AG04449 (cell line): ENCODE measurements at regions not wholly inside any gene's neighbourhood (a gene's known extent, or its start where the extent isn't known, plus 50 kb on each side); places are given as distances from the start of the nearest gene placed in this dataset.

Experiments
- CTCF ChIA-PET: fragments of 350-600 bp; formaldehyde crosslinking; extraction: SDS; loops from one replicate; lab custom pipeline; 2021; ENCODE audit warnings: antibody characterized with exemption; lab: Yijun Ruan, JAX
- POLR2A ChIA-PET: fragments of 400-600, 350-600 bp; formaldehyde crosslinking; extraction: SDS; loops from one replicate; lab custom pipeline; 2020; ENCODE audit warnings: antibody characterized with exemption, inconsistent platforms; lab: Yijun Ruan, JAX
- DNase-seq: peaks from one replicate; pipeline ENCODE4 v3.0.0-alpha.2; 2010; ENCODE audit warnings: low read depth, low spot score
- H3K4me3 ChIP-seq: 2 replicates; pipeline ENCODE4 v1.5.1; 2011; ENCODE audit warnings: low read depth, mild to moderate bottlenecking, control low read depth, low read length
- TF ChIP-seq, protein P1 (sequence below): IDR thresholded peaks from one replicate; pipeline ENCODE4 v1.5.1; 2011; ENCODE audit warnings: mild to moderate bottlenecking, moderate library complexity, low read length, control low read depth, inconsistent platforms; ENCODE audit not compliant: insufficient read depth; ENCODE audit errors: missing control alignments

GRCh38 chr18:30713299-30713698 lies 329.2 kb downstream of the DSC3 start:
- TF ChIP-seq, protein P1, sequence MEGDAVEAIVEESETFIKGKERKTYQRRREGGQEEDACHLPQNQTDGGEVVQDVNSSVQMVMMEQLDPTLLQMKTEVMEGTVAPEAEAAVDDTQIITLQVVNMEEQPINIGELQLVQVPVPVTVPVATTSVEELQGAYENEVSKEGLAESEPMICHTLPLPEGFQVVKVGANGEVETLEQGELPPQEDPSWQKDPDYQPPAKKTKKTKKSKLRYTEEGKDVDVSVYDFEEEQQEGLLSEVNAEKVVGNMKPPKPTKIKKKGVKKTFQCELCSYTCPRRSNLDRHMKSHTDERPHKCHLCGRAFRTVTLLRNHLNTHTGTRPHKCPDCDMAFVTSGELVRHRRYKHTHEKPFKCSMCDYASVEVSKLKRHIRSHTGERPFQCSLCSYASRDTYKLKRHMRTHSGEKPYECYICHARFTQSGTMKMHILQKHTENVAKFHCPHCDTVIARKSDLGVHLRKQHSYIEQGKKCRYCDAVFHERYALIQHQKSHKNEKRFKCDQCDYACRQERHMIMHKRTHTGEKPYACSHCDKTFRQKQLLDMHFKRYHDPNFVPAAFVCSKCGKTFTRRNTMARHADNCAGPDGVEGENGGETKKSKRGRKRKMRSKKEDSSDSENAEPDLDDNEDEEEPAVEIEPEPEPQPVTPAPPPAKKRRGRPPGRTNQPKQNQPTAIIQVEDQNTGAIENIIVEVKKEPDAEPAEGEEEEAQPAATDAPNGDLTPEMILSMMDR: no peak
- no peak overlapping the region for H3K4me3 ChIP-seq
- CTCF ChIA-PET: no interaction called here
- POLR2A ChIA-PET: no interaction called here
- no peak for DNase-seq

DNA sequence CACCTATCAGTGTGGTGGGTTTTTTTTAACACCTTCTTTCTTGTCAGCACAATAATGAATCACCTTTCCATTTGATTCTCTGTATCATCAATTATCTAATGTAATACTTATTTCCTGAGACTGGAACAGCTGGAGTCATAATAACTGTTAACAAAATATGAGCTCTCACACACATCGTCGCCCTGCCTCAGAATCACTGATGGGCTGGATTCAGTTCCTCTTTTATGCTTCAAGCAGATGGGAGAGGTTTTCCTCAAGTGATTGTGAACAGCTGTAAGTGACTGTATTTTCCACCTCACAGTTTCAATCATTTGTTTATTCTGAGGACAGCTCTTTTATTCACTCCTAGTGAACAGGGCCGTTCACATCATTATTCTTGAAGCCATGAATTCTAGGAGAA lies 330.2 kb downstream of the DSC3 start:
- CTCF ChIA-PET: no interaction called here

GRCh38 chr18:30709595-30709994 lies 332.9 kb downstream of the DSC3 start:
- ChIA-PET CTCF (no interaction called here), POLR2A (no interaction called here)
- DNase-seq: no peak
- H3K4me3 ChIP-seq: no peak overlapping the region
- TF ChIP-seq, protein P1: no peak

More for the DNA sequence above, 330.2 kb downstream of the DSC3 start:
- no peak overlapping the region for H3K4me3 ChIP-seq
- POLR2A ChIA-PET: no interaction called here
- DNase-seq: no peak
- TF ChIP-seq, protein P1: no peak

DNA sequence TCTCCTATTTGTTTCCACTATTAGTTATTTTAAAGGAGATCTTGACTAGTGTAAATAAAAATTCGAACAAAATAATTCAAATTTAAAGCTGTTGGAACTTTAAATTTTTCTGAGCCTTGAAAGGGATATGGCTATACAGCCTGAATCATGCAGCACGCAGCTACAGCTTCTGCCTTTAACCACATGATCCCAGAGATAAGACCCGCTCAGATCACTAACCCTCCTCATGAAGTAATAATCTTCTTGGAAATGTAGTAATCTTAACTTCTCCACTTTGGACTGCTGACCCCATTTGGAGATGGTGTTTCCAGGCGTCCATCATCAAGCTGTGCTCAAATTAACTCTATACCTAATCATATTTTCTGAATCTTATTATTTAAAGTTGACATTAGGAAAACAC lies 336.6 kb downstream of the DSC3 start:
- no peak for DNase-seq
- POLR2A ChIA-PET: no interaction called here
- CTCF ChIA-PET: no interaction called here
- no peak overlapping the region for H3K4me3 ChIP-seq
- TF ChIP-seq, protein P1: no peak

GRCh38 chr18:30698571-30698970 lies 344.0 kb downstream of the DSC3 start:
- POLR2A ChIA-PET: no interaction called here
- no peak overlapping the region for H3K4me3 ChIP-seq
- CTCF ChIA-PET: no interaction called here
- TF ChIP-seq, protein P1: no peak
- no peak for DNase-seq

DNA sequence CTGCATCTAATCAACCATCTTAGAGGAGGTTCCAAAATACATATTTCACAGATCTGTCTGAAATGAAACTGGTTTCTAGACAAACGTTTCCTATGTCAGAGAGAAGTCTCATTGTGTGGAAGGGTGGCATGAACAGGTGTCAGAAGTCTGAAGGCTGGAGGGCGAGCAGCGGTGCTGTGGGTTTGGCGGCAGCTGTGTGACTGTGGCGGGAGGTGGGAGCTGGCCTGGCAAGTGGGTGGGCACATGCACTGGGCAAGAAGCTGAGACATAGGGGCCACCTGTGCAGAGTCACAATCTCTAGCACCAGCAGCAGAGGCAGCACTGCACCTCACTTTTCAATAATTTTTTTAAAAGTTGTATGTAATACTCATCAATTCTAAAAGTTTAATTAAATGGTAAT lies 346.3 kb downstream of the DSC3 start:
- ChIA-PET POLR2A (no interaction called here), CTCF (no interaction called here)
- TF ChIP-seq, protein P1: no peak
- H3K4me3 ChIP-seq: no peak overlapping the region
- DNase-seq: no peak
